SK-N-SH treated with all-trans-retinoic acid at 6 μM for 48 hours (cell line): ENCODE measurements at regions not wholly inside any gene's neighbourhood (a gene's known extent, or its start where the extent isn't known, plus 50 kb on each side); places are given as distances from the start of the nearest gene placed in this dataset.

Experiments used
- ATAC-seq: fragments of 200-7000 bp; cut with Tn5 transposase; 3 replicates; pipeline ENCODE4 v1.9.1; 2020; ENCODE audit warnings: mild to moderate bottlenecking, moderate library complexity
- ARNTL ChIP-seq: fragments of 450-650 bp; formaldehyde crosslinking; IDR thresholded peaks from 2 replicates; pipeline ENCODE4 v1.5.0; 2020; ENCODE audit warnings: low read depth, mild to moderate bottlenecking, moderate library complexity, borderline replicate concordance
- BACH2 ChIP-seq: fragments of 250-450 bp; sonication (Bioruptor Pico); IDR thresholded peaks from 2 replicates; pipeline ENCODE4 v1.9.0; 2021; ENCODE audit warnings: mild to moderate bottlenecking, borderline replicate concordance
- CSDC2 ChIP-seq: fragments of 250-450 bp; sonication (Bioruptor Pico); IDR thresholded peaks from 2 replicates; pipeline ENCODE4 v1.5.0; 2020; ENCODE audit warnings: mild to moderate bottlenecking, moderate library complexity
- CSRNP3 ChIP-seq: fragments of 250-450 bp; sonication (Bioruptor Pico); IDR thresholded peaks from 2 replicates; pipeline ENCODE4 v1.5.1; 2021; ENCODE audit warnings: mild to moderate bottlenecking, moderate library complexity
- ESRRG ChIP-seq: fragments of 250-450 bp; sonication (Bioruptor Pico); IDR thresholded peaks from 2 replicates; pipeline ENCODE4 v1.6.1; 2021; ENCODE audit warnings: mild to moderate bottlenecking
- GLIS3 ChIP-seq: fragments of 250-450 bp; sonication (Bioruptor Pico); IDR thresholded peaks from 2 replicates; pipeline ENCODE4 v1.5.0; 2020; ENCODE audit warnings: mild to moderate bottlenecking, moderate library complexity
- OSR1 ChIP-seq: fragments of 250-450 bp; sonication (Bioruptor Pico); IDR thresholded peaks from 2 replicates; pipeline ENCODE4 v1.8.0; 2022; ENCODE audit warnings: moderate library complexity, mild to moderate bottlenecking, inconsistent platforms
- POU6F1 ChIP-seq: fragments of 250-450 bp; sonication (Bioruptor Pico); IDR thresholded peaks from 2 replicates; pipeline ENCODE4 v1.8.0; 2021; ENCODE audit warnings: low read depth, mild to moderate bottlenecking, moderate library complexity, borderline replicate concordance
- PPARA ChIP-seq: fragments of 250-450 bp; sonication (Bioruptor Pico); IDR thresholded peaks from 2 replicates; pipeline ENCODE4 v1.5.0; 2020; ENCODE audit warnings: mild to moderate bottlenecking, borderline replicate concordance
- RARB ChIP-seq: fragments of 250-450 bp; sonication (Bioruptor Pico); IDR thresholded peaks from 2 replicates; pipeline ENCODE4 v1.8.0; 2021; ENCODE audit warnings: mild to moderate bottlenecking, moderate library complexity
- SNAI2 ChIP-seq: fragments of 250-450 bp; sonication (Bioruptor Pico); IDR thresholded peaks from 2 replicates; pipeline ENCODE4 v1.5.0; 2020; ENCODE audit warnings: mild to moderate bottlenecking, moderate library complexity
- TCF4 ChIP-seq: fragments of 250-450 bp; sonication (Bioruptor Pico); IDR thresholded peaks from 2 replicates; pipeline ENCODE4 v1.8.0; 2021; ENCODE audit warnings: mild to moderate bottlenecking, moderate library complexity, borderline replicate concordance
- TOX ChIP-seq: fragments of 250-450 bp; sonication (Bioruptor Pico); IDR thresholded peaks from 2 replicates; pipeline ENCODE4 v1.8.0; 2021; ENCODE audit warnings: mild to moderate bottlenecking, moderate library complexity, borderline replicate concordance
- ZFP3 ChIP-seq: fragments of 250-450 bp; sonication (Bioruptor Pico); IDR thresholded peaks from 2 replicates; pipeline ENCODE4 v1.5.0; 2020; ENCODE audit warnings: mild to moderate bottlenecking, moderate library complexity
- ZFP30 ChIP-seq: fragments of 450-650 bp; formaldehyde crosslinking; IDR thresholded peaks from 2 replicates; pipeline ENCODE4 v1.5.0; 2022; ENCODE audit warnings: mild to moderate bottlenecking, moderate library complexity
- ZNF565 ChIP-seq: fragments of 450-650 bp; formaldehyde crosslinking; conservative IDR thresholded peaks from 2 replicates; pipeline ENCODE4 v1.5.0; 2020; ENCODE audit warnings: low read depth, mild to moderate bottlenecking, moderate library complexity
- ZNF70 ChIP-seq: fragments of 450-650 bp; formaldehyde crosslinking; IDR thresholded peaks from 2 replicates; pipeline ENCODE4 v1.5.0; 2020; ENCODE audit warnings: mild to moderate bottlenecking, moderate library complexity
- ZNF8 ChIP-seq: fragments of 450-650 bp; formaldehyde crosslinking; IDR thresholded peaks from 2 replicates; pipeline ENCODE4 v1.5.0; 2020; ENCODE audit warnings: mild to moderate bottlenecking, moderate library complexity
- TF ChIP-seq, protein P1 (sequence below): fragments of 250-450 bp; sonication (Bioruptor Pico); IDR thresholded peaks from 2 replicates; pipeline ENCODE4 v1.8.0; 2020; ENCODE audit warnings: mild to moderate bottlenecking, moderate library complexity, borderline replicate concordance
- TF ChIP-seq, protein P2 (sequence below): fragments of 250-450 bp; sonication (Bioruptor Pico); IDR thresholded peaks from 2 replicates; pipeline ENCODE4 v1.5.0; 2020; ENCODE audit warnings: mild to moderate bottlenecking, moderate library complexity

GRCh38 chr2:217055624-217056023 is 195.8 kb upstream of the TNP1 start:
- no peak for ATAC-seq
- TF ChIP-seq CSRNP3 (CRISPR knock-in tag), result no peak
- no peak for TF ChIP-seq ZFP30
- no peak for TF ChIP-seq BACH2 (CRISPR knock-in tag)
- TF ChIP-seq CSDC2 (CRISPR knock-in tag), result no peak
- no peak for TF ChIP-seq ZNF70 (CRISPR knock-in tag)
- TF ChIP-seq OSR1 (CRISPR knock-in tag), result no peak
- TF ChIP-seq TCF4 (CRISPR knock-in tag), result no peak
- TF ChIP-seq RARB (CRISPR knock-in tag), result no peak
- TF ChIP-seq PPARA (CRISPR knock-in tag), result no peak
- TF ChIP-seq, protein P1, sequence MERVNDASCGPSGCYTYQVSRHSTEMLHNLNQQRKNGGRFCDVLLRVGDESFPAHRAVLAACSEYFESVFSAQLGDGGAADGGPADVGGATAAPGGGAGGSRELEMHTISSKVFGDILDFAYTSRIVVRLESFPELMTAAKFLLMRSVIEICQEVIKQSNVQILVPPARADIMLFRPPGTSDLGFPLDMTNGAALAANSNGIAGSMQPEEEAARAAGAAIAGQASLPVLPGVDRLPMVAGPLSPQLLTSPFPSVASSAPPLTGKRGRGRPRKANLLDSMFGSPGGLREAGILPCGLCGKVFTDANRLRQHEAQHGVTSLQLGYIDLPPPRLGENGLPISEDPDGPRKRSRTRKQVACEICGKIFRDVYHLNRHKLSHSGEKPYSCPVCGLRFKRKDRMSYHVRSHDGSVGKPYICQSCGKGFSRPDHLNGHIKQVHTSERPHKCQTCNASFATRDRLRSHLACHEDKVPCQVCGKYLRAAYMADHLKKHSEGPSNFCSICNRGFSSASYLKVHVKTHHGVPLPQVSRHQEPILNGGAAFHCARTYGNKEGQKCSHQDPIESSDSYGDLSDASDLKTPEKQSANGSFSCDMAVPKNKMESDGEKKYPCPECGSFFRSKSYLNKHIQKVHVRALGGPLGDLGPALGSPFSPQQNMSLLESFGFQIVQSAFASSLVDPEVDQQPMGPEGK (CRISPR knock-in tag), result no peak
- TF ChIP-seq SNAI2, result no peak
- no peak for TF ChIP-seq ESRRG
- no peak for TF ChIP-seq ARNTL (CRISPR knock-in tag)
- no peak for TF ChIP-seq POU6F1 (CRISPR knock-in tag)

GRCh38 chr2:217054791-217055190 is 194.9 kb upstream of the TNP1 start:
- TF ChIP-seq, protein P1 (CRISPR knock-in tag), result no peak
- no peak for TF ChIP-seq TCF4 (CRISPR knock-in tag)
- no peak for TF ChIP-seq PPARA (CRISPR knock-in tag)
- no peak for TF ChIP-seq ESRRG
- no peak for TF ChIP-seq ARNTL (CRISPR knock-in tag)
- no peak for TF ChIP-seq CSRNP3 (CRISPR knock-in tag)
- TF ChIP-seq, protein P2, sequence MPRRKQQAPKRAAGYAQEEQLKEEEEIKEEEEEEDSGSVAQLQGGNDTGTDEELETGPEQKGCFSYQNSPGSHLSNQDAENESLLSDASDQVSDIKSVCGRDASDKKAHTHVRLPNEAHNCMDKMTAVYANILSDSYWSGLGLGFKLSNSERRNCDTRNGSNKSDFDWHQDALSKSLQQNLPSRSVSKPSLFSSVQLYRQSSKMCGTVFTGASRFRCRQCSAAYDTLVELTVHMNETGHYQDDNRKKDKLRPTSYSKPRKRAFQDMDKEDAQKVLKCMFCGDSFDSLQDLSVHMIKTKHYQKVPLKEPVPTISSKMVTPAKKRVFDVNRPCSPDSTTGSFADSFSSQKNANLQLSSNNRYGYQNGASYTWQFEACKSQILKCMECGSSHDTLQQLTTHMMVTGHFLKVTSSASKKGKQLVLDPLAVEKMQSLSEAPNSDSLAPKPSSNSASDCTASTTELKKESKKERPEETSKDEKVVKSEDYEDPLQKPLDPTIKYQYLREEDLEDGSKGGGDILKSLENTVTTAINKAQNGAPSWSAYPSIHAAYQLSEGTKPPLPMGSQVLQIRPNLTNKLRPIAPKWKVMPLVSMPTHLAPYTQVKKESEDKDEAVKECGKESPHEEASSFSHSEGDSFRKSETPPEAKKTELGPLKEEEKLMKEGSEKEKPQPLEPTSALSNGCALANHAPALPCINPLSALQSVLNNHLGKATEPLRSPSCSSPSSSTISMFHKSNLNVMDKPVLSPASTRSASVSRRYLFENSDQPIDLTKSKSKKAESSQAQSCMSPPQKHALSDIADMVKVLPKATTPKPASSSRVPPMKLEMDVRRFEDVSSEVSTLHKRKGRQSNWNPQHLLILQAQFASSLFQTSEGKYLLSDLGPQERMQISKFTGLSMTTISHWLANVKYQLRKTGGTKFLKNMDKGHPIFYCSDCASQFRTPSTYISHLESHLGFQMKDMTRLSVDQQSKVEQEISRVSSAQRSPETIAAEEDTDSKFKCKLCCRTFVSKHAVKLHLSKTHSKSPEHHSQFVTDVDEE (CRISPR knock-in tag), result no peak
- TF ChIP-seq RARB (CRISPR knock-in tag), result no peak
- no peak for TF ChIP-seq ZNF8
- no peak for TF ChIP-seq POU6F1 (CRISPR knock-in tag)
- TF ChIP-seq BACH2 (CRISPR knock-in tag), result no peak
- no peak for TF ChIP-seq ZFP3 (CRISPR knock-in tag)
- no peak for TF ChIP-seq ZNF565 (CRISPR knock-in tag)
- TF ChIP-seq TOX (CRISPR knock-in tag), result no peak
- no peak for TF ChIP-seq CSDC2 (CRISPR knock-in tag)
- no peak for TF ChIP-seq ZFP30
- TF ChIP-seq OSR1 (CRISPR knock-in tag), result no peak
- TF ChIP-seq GLIS3 (CRISPR knock-in tag), result no peak
- ATAC-seq, result no peak
